HEK293 (cell line): ENCODE measurements at regions not wholly inside any gene's neighbourhood (a gene's known extent, or its start where the extent isn't known, plus 50 kb on each side); places are given as distances from the start of the nearest gene placed in this dataset.

ENCODE experiments used
- GLI2 ChIP-seq: fragments of 450-650 bp; formaldehyde crosslinking; IDR thresholded peaks from 2 replicates; pipeline ENCODE4; 2017; ENCODE audit warnings: missing biosample characterization, missing genetic modification characterization, low read depth, borderline replicate concordance
- RBAK ChIP-seq: fragments of 450-650 bp; formaldehyde crosslinking; IDR thresholded peaks from 2 replicates; pipeline ENCODE4 v1.5.1; 2016; ENCODE audit warnings: missing biosample characterization, missing genetic modification characterization
- SP2 ChIP-seq: fragments of 450-650 bp; formaldehyde crosslinking; IDR thresholded peaks from 2 replicates; pipeline ENCODE4 v1.5.1; 2016; ENCODE audit warnings: missing biosample characterization, missing genetic modification characterization
- ZBTB48 ChIP-seq: fragments of 450-650 bp; formaldehyde crosslinking; IDR thresholded peaks from 2 replicates; pipeline ENCODE4 v1.5.1; 2016; ENCODE audit warnings: missing biosample characterization, missing genetic modification characterization
- ZNF248 ChIP-seq: fragments of 450-650 bp; formaldehyde crosslinking; IDR thresholded peaks from 2 replicates; pipeline ENCODE4 v1.5.1; 2017; ENCODE audit warnings: missing biosample characterization, missing genetic modification characterization
- ZNF394 ChIP-seq: fragments of 450-650 bp; formaldehyde crosslinking; IDR thresholded peaks from 2 replicates; pipeline ENCODE4 v1.5.1; 2016; ENCODE audit warnings: missing biosample characterization, missing genetic modification characterization, mild to moderate bottlenecking, moderate library complexity, borderline replicate concordance
- ZNF530 ChIP-seq: fragments of 450-650 bp; formaldehyde crosslinking; IDR thresholded peaks from 2 replicates; pipeline ENCODE4 v1.5.1; 2016; ENCODE audit warnings: low read depth, missing biosample characterization, missing genetic modification characterization
- ZNF561 ChIP-seq: fragments of 450-650 bp; IDR thresholded peaks from 2 replicates; pipeline ENCODE4 v1.5.1; 2018; ENCODE audit warnings: missing biosample characterization, missing genetic modification characterization, borderline replicate concordance
- ZNF626 ChIP-seq: fragments of 450-650 bp; sonication (Bioruptor Pico); formaldehyde crosslinking; IDR thresholded peaks from 2 replicates; pipeline ENCODE4 v1.5.1; 2018; ENCODE audit warnings: missing biosample characterization, missing genetic modification characterization, inconsistent platforms
- ZNF837 ChIP-seq: fragments of 450-650 bp; formaldehyde crosslinking; IDR thresholded peaks from 2 replicates; pipeline ENCODE4 v1.5.1; 2016; ENCODE audit warnings: missing biosample characterization, missing genetic modification characterization
- TF ChIP-seq, protein P1 (sequence below): fragments of 450-650 bp; formaldehyde crosslinking; IDR thresholded peaks from 2 replicates; pipeline ENCODE4 v1.5.1; 2016; ENCODE audit warnings: missing biosample characterization, missing genetic modification characterization
- TF ChIP-seq, protein P2 (sequence below): fragments of 450-650 bp; formaldehyde crosslinking; IDR thresholded peaks from 2 replicates; pipeline ENCODE4 v1.5.1; 2016; ENCODE audit warnings: missing biosample characterization, missing genetic modification characterization
- TF ChIP-seq, protein P3 (sequence below): fragments of 450-650 bp; formaldehyde crosslinking; IDR thresholded peaks from 2 replicates; pipeline ENCODE4 v1.5.1; 2016; ENCODE audit warnings: missing biosample characterization, missing genetic modification characterization
- TF ChIP-seq, protein P4 (sequence below): fragments of 450-650 bp; IDR thresholded peaks from 2 replicates; pipeline ENCODE4 v1.5.1; 2018; ENCODE audit warnings: missing biosample characterization, missing genetic modification characterization

DNA sequence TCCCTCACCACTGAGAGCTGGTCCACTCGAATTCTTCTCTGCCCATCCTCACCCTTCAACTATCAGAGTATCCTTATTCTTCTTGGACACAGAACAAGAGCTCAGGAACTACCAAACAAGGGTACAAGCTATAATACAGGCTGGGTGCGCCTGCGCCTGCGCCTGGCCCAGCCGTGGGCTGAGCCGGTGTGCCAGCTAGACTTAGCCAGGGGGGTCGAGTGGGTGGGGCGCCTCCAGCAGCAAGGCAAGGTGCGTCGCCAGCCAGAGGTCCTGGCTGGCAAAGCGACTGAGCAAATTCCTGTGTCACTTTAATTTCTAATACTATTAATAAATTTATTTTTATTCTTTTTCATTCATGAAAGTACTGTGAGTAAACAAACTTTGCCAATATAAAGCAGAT, 1072.6 kb upstream of the PIK3C3 start:
- no peak for TF ChIP-seq ZNF561 (tag by site-specific recombination)
- TF ChIP-seq, protein P1, sequence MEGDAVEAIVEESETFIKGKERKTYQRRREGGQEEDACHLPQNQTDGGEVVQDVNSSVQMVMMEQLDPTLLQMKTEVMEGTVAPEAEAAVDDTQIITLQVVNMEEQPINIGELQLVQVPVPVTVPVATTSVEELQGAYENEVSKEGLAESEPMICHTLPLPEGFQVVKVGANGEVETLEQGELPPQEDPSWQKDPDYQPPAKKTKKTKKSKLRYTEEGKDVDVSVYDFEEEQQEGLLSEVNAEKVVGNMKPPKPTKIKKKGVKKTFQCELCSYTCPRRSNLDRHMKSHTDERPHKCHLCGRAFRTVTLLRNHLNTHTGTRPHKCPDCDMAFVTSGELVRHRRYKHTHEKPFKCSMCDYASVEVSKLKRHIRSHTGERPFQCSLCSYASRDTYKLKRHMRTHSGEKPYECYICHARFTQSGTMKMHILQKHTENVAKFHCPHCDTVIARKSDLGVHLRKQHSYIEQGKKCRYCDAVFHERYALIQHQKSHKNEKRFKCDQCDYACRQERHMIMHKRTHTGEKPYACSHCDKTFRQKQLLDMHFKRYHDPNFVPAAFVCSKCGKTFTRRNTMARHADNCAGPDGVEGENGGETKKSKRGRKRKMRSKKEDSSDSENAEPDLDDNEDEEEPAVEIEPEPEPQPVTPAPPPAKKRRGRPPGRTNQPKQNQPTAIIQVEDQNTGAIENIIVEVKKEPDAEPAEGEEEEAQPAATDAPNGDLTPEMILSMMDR (tag by site-specific recombination) = no peak
- no peak for TF ChIP-seq ZNF837 (tag by site-specific recombination)
- TF ChIP-seq, protein P2, sequence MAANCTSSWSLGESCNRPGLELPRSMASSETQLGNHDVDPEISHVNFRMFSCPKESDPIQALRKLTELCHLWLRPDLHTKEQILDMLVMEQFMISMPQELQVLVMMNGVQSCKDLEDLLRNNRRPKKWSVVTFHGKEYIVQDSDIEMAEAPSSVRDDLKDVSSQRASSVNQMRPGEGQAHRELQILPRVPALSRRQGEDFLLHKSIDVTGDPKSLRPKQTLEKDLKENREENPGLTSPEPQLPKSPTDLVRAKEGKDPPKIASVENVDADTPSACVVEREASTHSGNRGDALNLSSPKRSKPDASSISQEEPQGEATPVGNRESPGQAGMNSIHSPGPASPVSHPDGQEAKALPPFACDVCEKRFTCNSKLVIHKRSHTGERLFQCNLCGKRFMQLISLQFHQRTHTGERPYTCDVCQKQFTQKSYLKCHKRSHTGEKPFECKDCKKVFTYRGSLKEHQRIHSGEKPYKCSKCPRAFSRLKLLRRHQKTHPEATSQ = no peak
- TF ChIP-seq ZNF530 (tag by site-specific recombination) = no peak
- TF ChIP-seq, protein P3, sequence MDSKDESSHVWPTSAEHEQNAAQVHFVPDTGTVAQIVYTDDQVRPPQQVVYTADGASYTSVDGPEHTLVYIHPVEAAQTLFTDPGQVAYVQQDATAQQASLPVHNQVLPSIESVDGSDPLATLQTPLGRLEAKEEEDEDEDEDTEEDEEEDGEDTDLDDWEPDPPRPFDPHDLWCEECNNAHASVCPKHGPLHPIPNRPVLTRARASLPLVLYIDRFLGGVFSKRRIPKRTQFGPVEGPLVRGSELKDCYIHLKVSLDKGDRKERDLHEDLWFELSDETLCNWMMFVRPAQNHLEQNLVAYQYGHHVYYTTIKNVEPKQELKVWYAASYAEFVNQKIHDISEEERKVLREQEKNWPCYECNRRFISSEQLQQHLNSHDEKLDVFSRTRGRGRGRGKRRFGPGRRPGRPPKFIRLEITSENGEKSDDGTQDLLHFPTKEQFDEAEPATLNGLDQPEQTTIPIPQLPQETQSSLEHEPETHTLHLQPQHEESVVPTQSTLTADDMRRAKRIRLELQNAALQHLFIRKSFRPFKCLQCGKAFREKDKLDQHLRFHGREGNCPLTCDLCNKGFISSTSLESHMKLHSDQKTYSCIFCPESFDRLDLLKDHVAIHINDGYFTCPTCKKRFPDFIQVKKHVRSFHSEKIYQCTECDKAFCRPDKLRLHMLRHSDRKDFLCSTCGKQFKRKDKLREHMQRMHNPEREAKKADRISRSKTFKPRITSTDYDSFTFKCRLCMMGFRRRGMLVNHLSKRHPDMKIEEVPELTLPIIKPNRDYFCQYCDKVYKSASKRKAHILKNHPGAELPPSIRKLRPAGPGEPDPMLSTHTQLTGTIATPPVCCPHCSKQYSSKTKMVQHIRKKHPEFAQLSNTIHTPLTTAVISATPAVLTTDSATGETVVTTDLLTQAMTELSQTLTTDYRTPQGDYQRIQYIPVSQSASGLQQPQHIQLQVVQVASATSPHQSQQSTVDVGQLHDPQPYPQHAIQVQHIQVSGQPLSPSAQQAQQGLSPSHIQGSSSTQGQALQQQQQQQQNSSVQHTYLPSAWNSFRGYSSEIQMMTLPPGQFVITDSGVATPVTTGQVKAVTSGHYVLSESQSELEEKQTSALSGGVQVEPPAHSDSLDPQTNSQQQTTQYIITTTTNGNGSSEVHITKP (tag by site-specific recombination) = no peak
- TF ChIP-seq ZNF626 = no peak
- TF ChIP-seq SP2 (tag by site-specific recombination) = no peak
- TF ChIP-seq ZNF248 (tag by site-specific recombination) = no peak
- TF ChIP-seq, protein P4, sequence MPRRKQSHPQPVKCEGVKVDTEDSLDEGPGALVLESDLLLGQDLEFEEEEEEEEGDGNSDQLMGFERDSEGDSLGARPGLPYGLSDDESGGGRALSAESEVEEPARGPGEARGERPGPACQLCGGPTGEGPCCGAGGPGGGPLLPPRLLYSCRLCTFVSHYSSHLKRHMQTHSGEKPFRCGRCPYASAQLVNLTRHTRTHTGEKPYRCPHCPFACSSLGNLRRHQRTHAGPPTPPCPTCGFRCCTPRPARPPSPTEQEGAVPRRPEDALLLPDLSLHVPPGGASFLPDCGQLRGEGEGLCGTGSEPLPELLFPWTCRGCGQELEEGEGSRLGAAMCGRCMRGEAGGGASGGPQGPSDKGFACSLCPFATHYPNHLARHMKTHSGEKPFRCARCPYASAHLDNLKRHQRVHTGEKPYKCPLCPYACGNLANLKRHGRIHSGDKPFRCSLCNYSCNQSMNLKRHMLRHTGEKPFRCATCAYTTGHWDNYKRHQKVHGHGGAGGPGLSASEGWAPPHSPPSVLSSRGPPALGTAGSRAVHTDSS (tag by site-specific recombination) = no peak
- no peak for TF ChIP-seq RBAK
- no peak for TF ChIP-seq ZNF394 (tag by site-specific recombination)
- no peak for TF ChIP-seq ZBTB48
- TF ChIP-seq GLI2 = no peak
